Medulla oblongata (tissue), 1 donor: ENCODE measurements at regions not wholly inside any gene's neighbourhood (a gene's known extent, or its start where the extent isn't known, plus 50 kb on each side); places are given as distances from the start of the nearest gene placed in this dataset.

Source experiments
- DNase-seq: peaks from one replicate; pipeline ENCODE4 v3.0.0-alpha.2; 2015; ENCODE audit errors: extremely low spot score

GRCh38 chr4:188536826-188537225 lies 397.6 kb downstream of the TRIML1 start:
- DNase-seq, result no peak

GRCh38 chr4:188550296-188550695 lies 411.1 kb downstream of the TRIML1 start:
- DNase-seq, result no peak

- no peak for DNase-seq
Observed at GRCh38 chr4:188551156-188551555, 411.9 kb downstream of the TRIML1 start.

DNA sequence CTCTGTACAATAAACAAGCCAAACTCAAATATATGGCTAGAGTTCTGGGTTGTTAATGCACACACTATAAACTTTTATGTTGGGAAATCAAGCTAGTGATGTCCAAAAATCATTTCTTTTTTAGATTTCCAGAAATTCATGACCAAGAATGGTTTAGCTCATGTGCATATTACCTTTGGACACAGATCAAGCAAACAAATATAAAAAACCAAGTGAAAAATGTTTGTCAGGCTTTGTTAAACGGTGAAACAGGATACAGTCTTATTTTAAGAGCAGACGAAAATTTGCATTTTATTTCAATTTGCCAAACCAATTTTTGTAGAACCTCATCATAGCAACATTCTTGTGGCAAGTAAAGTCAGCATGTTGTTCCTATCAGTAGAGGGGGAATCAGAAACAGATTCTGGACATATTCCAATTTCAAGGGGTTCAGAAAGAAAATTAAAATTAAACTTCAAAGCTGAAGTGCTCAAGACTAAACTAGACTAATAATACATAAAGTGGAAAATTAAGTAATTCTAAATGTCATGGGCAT lies 413.6 kb downstream of the TRIML1 start:
- DNase-seq, result no peak

- DNase-seq, result no peak
Observed at GRCh38 chr4:188554413-188554812, 415.2 kb downstream of the TRIML1 start.

DNA sequence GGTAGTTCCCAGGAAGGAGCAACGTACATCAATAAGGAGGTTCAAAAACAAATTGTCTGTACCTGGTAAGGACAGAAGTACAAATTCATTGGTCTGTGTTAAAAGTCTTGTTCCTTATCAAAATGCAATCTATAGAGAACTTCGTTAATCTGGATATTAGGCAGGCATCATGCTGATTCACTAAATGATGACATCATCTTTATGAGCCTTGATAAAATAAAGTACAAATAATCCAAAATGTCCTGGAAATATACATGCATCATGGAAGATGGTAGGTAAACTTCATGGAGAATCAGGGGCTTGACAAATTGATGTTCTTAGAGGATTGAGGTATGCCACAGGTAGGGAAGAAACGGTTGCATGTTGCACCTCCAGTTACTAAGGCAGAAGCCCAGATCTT lies 433.9 kb downstream of the TRIML1 start:
- DNase-seq, result no peak

GRCh38 chr4:188578657-188579056 lies 439.4 kb downstream of the TRIML1 start:
- no peak for DNase-seq

GRCh38 chr4:188596021-188596420 lies 456.8 kb downstream of the TRIML1 start:
- DNase-seq, result no peak

DNA sequence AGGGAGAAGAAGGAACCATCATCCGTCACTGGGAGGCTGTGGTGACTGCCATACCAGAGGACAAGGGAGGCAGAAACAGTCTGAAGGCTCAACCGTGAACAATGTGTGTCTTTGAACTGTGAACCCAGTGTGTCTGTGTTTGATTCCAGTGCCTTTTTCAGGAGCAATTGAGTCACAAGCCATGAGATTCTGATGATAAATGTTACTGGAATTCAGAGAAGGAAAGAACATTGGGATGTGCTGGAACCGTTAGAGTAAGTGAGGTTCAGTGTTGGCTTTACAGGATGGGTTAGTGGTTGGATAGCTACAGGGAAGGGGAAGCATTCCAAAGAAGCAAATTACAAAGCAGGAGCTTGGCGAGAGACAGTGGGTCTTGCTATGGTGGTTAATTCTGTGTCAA lies 464.4 kb downstream of the TRIML1 start:
- no peak for DNase-seq

DNA sequence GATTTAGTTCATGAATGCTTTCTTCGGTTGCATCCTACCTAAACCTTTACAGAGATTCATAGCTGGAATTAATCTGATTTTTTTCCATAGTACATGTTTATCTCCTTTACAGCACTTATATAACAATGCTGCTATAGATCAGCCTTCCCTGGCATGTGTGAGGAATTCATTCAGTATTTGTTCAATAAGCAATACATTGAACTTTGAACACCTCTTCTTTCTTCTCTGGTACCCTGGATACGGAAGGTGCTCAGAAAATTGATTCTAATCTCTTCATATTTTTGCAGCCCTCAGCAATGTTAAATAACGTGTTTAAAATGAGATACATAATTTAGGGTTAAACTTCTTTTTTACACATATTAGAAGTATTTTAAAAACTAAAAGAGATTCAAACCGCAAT lies 467.4 kb downstream of the TRIML1 start:
- no peak for DNase-seq

GRCh38 chr4:188611143-188611542 lies 471.9 kb downstream of the TRIML1 start:
- no peak for DNase-seq

GRCh38 chr4:188612659-188613058 lies 473.4 kb downstream of the TRIML1 start:
- DNase-seq, result no peak

GRCh38 chr4:188613976-188614375 lies 474.7 kb downstream of the TRIML1 start:
- DNase-seq, result no peak

DNA sequence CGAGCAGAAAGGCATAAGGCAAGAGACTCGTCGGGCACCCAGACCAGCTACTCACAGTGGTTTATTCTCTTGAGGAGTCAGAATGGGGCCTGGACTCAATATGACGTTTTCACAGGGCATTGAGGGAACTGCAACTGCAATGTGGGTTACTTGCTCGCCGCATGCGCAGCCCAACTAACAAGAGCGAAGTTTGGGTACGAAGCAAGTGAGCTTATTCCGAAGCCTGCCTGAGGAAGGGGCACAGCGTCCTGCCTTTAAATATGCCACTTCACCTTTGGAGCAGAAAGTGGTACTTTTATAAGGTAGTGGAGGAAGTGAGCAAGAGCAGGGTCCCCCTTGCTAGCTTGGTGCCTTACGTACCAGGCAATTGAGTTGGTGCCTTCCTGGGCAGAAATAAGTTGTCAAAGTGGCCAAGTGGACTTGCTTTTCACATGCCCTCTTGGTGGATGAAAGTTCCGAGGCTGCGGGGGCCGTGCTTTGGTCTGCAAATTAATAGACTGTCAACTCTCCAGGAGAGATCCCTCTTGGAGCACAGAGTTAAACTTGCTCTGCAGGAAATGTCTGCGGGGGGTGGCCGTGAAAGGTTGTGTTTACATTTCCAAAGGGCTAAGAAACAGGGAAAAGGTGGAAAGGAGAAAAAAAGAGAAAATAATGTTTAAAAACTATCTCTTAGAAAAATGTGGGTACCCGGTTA lies 480.4 kb downstream of the TRIML1 start:
- no peak for DNase-seq

DNA sequence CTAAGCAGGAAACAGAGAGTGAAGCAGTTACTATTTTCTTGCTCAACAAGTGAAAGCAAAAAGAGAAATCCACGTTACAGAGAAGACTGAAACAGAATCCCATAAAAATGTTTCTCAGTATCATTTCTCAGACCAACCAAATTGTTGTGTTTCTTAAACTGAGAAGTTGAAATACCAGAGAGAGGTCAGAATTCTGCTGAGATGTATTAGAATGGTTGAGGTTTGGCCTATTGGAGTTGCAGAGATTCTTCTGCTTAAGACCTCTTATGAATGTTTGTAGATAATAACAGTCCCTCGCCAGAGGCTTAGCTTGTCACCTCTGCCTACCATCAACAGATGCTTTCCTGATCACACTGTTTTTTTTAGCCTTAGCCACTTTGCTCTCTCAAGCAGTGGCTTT lies 481.4 kb downstream of the TRIML1 start:
- no peak for DNase-seq

- no peak for DNase-seq
Observed at GRCh38 chr4:188623314-188623854, 484.1 kb downstream of the TRIML1 start.

- peak; percentile 17 for DNase-seq
Observed at GRCh38 chr4:188624370-188624769, 485.1 kb downstream of the TRIML1 start.

DNA sequence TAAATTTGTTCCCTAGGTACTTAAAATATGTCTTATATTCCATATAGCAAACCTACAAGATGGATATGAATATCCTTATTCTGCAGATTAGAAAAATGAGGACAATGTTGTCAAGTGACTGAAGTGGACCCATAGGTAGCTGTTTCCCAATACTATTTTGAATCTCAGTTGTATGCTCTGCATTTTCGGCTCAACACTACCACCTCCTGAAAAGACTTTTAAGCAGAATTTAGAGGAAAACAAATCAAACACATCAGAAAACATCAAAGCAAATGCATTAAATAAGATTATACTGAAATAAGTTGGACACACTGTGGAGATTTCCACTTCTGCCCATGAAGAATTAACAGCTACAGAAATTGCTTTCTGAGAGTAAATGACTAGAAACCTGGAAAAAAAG lies 488.7 kb downstream of the TRIML1 start:
- DNase-seq, result no peak

GRCh38 chr4:188639479-188640100 lies 500.3 kb downstream of the TRIML1 start:
- DNase-seq, result no peak

GRCh38 chr4:188647820-188648370 lies 508.7 kb downstream of the TRIML1 start:
- no peak for DNase-seq

DNA sequence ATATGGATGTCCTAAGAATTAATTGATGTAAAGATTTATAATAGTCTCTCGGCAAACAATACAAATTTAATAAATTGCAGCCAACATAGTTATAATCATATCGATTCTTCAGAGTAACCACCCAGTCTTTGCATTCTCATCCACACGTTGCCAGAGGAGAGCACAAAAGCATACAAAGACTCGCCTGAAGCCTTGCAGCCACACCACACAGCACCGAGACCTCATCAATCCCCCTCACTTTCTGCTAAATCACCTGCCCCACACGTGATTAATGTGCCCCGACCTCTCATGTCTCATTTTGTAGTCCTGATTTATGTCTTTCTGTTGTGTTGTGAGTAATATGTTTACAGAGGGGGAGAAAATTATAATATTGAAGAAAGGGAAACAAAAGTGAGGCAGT lies 510.4 kb downstream of the TRIML1 start:
- DNase-seq, result no peak

DNA sequence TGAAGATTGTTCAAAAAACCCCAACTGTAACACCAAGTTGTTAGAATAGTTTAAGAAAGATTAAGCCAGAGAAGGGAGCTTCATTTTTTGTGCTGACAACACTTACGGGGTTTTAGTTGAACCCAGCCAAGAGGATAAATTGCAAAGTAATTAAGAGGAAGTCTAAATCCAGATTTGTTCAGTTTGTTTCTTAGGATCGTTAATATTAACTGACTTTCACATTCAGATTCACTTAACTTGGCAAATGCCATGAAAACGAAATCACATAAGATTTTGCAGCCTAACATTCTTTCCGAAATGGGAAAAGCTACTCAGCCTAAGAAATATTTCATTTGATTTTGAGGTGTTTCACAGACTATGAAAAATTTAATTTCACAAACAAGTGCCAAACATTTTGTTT lies 511.3 kb downstream of the TRIML1 start:
- DNase-seq, result no peak

GRCh38 chr4:188657365-188657764 lies 518.1 kb downstream of the TRIML1 start:
- no peak for DNase-seq
